Testis (tissue), 2 donors: ENCODE measurements at regions not wholly inside any gene's neighbourhood (a gene's known extent, or its start where the extent isn't known, plus 50 kb on each side); places are given as distances from the start of the nearest gene placed in this dataset.

ENCODE experiments used
- DNase-seq: peaks from one replicate; pipeline ENCODE4 v3.0.0-alpha.2; 2019
- H3K27ac ChIP-seq, 2 donors: fragments of 200-600 bp; sonication (generic); one replicate each; pipeline ENCODE4 v1.5.1; 2019
- H3K27me3 ChIP-seq: fragments of 200-600 bp; sonication (generic); one replicate; pipeline ENCODE4 v1.5.1; 2019
- H3K36me3 ChIP-seq: fragments of 200-600 bp; sonication (generic); one replicate; pipeline ENCODE4 v1.5.1; 2017; ENCODE audit warnings: low read depth; ENCODE audit errors: missing control alignments
- H3K4me1 ChIP-seq: fragments of 200-600 bp; sonication (generic); one replicate; pipeline ENCODE4 v1.5.1; 2019
- H3K4me3 ChIP-seq, 2 donors: fragments of 200-600 bp; sonication (generic); one replicate each; pipeline ENCODE4 v1.5.1; 2017 to 2019
- H3K9me3 ChIP-seq: fragments of 200-600 bp; sonication (generic); one replicate; pipeline ENCODE4 v1.5.1; 2017
- CTCF ChIP-seq, 3 experiments: fragments of 450-650 bp in 2 of 3; fragments of 200-600 bp in 1 of 3; sonication (generic) in 1 of 3; IDR thresholded peaks; one replicate each; pipeline ENCODE4 v1.5.1; 2016 to 2019; ENCODE audit warnings: antibody characterized with exemption in 3 of 3, mild to moderate bottlenecking in 2 of 3, moderate library complexity in 1 of 3
- POLR2A ChIP-seq: fragments of 450-650 bp; IDR thresholded peaks from one replicate; pipeline ENCODE4 v1.6.1; 2017; ENCODE audit warnings: antibody characterized with exemption, mild to moderate bottlenecking, moderate library complexity
- WGBS, 2 donors: methylation state at CpG; one replicate each; pipeline ENCODE4 v1.1.5; 2018; 5-methylcytosine and 5-hydroxymethylcytosine counted together
- intact Hi-C: fragments of 100-400 bp; cut with DNase I; formaldehyde crosslinking; loops from one replicate; pipeline ENCODE4 v1.15.1; 2023; ENCODE audit warnings: low total_unique reads

- Histone ChIP-seq H3K4me1 (no peaks in the 10 kb centered on the region), H3K9me3 (no peaks in the 10 kb centered on the region), H3K27ac (no peak overlapping the region), H3K27me3 (no peaks in the 10 kb centered on the region), H3K36me3 (no peaks in the 10 kb centered on the region), H3K4me3 (no peak overlapping the region)
- TF ChIP-seq POLR2A (no peak), CTCF (IDR thresholded peaks at IDR 0.05) (no peak)
- intact Hi-C loops: no loop called here
- 56 to 60% methylated on average over 2 of the region's 2 CpGs for WGBS, 2 donors
- no peak for DNase-seq
Measured at GRCh38 chr14:43900173-43900655, 606.9 kb downstream of the FSCB start.

- no peaks in the 10 kb centered on the region for H3K4me1 ChIP-seq
- intact Hi-C loops: no loop called here
- H3K27me3 ChIP-seq: no peaks in the 10 kb centered on the region
- H3K36me3 ChIP-seq: no peaks in the 10 kb centered on the region
- TF ChIP-seq CTCF (IDR thresholded peaks at IDR 0.05) (no peak), POLR2A (no peak)
- 52 to 56% methylated on average over 2 of the region's 2 CpGs for WGBS, 2 donors
- no peak for DNase-seq
- no peaks in the 10 kb centered on the region for H3K9me3 ChIP-seq
- no peak overlapping the region for H3K4me3 ChIP-seq
- H3K27ac ChIP-seq: no peak overlapping the region
Measured at GRCh38 chr14:43898687-43899086, 608.4 kb downstream of the FSCB start.

GRCh38 chr14:43896044-43896443 is 611.0 kb downstream of the FSCB start:
- WGBS, 2 donors: 55 to 65% methylated on average over 2 of the region's 2 CpGs
- H3K36me3 ChIP-seq: no peaks in the 10 kb centered on the region
- intact Hi-C loops: no loop called here
- no peaks in the 10 kb centered on the region for H3K27me3 ChIP-seq
- no peak overlapping the region for H3K27ac ChIP-seq
- H3K4me1 ChIP-seq: no peaks in the 10 kb centered on the region
- no peak overlapping the region for H3K4me3 ChIP-seq
- H3K9me3 ChIP-seq: no peaks in the 10 kb centered on the region
- TF ChIP-seq CTCF (IDR thresholded peaks at IDR 0.05): no peak
- no peak for TF ChIP-seq POLR2A
- DNase-seq: no peak

- H3K36me3 ChIP-seq: no peaks in the 10 kb centered on the region
- H3K27ac ChIP-seq: no peak overlapping the region
- no peaks in the 10 kb centered on the region for H3K4me1 ChIP-seq
- no peak overlapping the region for H3K4me3 ChIP-seq
- WGBS, 2 donors: 44 to 45% methylated on average over 3 of the region's 3 CpGs
- TF ChIP-seq POLR2A: no peak
- TF ChIP-seq CTCF (IDR thresholded peaks at IDR 0.05): peak in 2 of 3 experiments; percentile 35 to 89
- H3K9me3 ChIP-seq: no peaks in the 10 kb centered on the region
- intact Hi-C loops: no loop called here
- no peak for DNase-seq
- H3K27me3 ChIP-seq: no peaks in the 10 kb centered on the region
Measured at GRCh38 chr14:43894534-43894933, 612.5 kb downstream of the FSCB start.

GRCh38 chr14:43887523-43887922 is 619.6 kb downstream of the FSCB start:
- no peaks in the 10 kb centered on the region for H3K27me3 ChIP-seq
- no peaks in the 10 kb centered on the region for H3K36me3 ChIP-seq
- H3K27ac ChIP-seq: no peak overlapping the region
- no peaks in the 10 kb centered on the region for H3K4me1 ChIP-seq
- no peak for DNase-seq
- no peaks in the 10 kb centered on the region for H3K9me3 ChIP-seq
- 86 to 93% methylated on average over 2 of the region's 2 CpGs for WGBS, 2 donors
- no peak overlapping the region for H3K4me3 ChIP-seq
- no peak for TF ChIP-seq POLR2A
- no peak for TF ChIP-seq CTCF (IDR thresholded peaks at IDR 0.05)
- intact Hi-C loops: no loop called here
